Activated CD4-positive, alpha-beta memory T cell treated with anti-CD3 and anti-CD28 coated beads for 36 hours (primary cell): ENCODE measurements at regions not wholly inside any gene's neighbourhood (a gene's known extent, or its start where the extent isn't known, plus 50 kb on each side); places are given as distances from the start of the nearest gene placed in this dataset.
"Not testable (repeated sequence)": the region's sequence is repeated elsewhere in the genome, so short reads cannot be mapped to it uniquely, and the experiment has no call there.

Source experiments
- CTCF ChIA-PET: fragments of 350-600 bp; sonication (Branson Sonifier 250); formaldehyde crosslinking; loops from one replicate; lab custom pipeline; 2021; ENCODE audit warnings: antibody characterized with exemption, inconsistent platforms; lab: Charles Lee
- POLR2A ChIA-PET: fragments of 350-600 bp; sonication (Branson Sonifier 250); formaldehyde crosslinking; loops from one replicate; lab custom pipeline; 2021; ENCODE audit warnings: antibody characterized with exemption; lab: Charles Lee
- DNase-seq: peaks from one replicate; pipeline ENCODE4 v3.0.0-alpha.2; 2020
- H3K27ac Mint-ChIP-seq: one replicate; pipeline ENCODE4 v1.8.0; 2021; ENCODE audit warnings: mixed read lengths
- H3K27me3 Mint-ChIP-seq: one replicate; pipeline ENCODE4 v1.8.0; 2021; ENCODE audit warnings: mixed read lengths
- H3K36me3 Mint-ChIP-seq: one replicate; pipeline ENCODE4 v1.8.0; 2021; ENCODE audit warnings: mixed read lengths
- H3K4me1 Mint-ChIP-seq: one replicate; pipeline ENCODE4 v1.8.0; 2021; ENCODE audit warnings: low read depth, mixed read lengths
- H3K4me3 Mint-ChIP-seq: one replicate; pipeline ENCODE4 v1.8.0; 2021; ENCODE audit warnings: mild to moderate bottlenecking, mixed read lengths
- H3K9me3 Mint-ChIP-seq: one replicate; pipeline ENCODE4 v1.8.0; 2021; ENCODE audit warnings: mixed read lengths
- intact Hi-C: fragments of 100-400 bp; cut with micrococcal nuclease; formaldehyde crosslinking; loops from one replicate; pipeline ENCODE4 v1.15.1; 2023

DNA sequence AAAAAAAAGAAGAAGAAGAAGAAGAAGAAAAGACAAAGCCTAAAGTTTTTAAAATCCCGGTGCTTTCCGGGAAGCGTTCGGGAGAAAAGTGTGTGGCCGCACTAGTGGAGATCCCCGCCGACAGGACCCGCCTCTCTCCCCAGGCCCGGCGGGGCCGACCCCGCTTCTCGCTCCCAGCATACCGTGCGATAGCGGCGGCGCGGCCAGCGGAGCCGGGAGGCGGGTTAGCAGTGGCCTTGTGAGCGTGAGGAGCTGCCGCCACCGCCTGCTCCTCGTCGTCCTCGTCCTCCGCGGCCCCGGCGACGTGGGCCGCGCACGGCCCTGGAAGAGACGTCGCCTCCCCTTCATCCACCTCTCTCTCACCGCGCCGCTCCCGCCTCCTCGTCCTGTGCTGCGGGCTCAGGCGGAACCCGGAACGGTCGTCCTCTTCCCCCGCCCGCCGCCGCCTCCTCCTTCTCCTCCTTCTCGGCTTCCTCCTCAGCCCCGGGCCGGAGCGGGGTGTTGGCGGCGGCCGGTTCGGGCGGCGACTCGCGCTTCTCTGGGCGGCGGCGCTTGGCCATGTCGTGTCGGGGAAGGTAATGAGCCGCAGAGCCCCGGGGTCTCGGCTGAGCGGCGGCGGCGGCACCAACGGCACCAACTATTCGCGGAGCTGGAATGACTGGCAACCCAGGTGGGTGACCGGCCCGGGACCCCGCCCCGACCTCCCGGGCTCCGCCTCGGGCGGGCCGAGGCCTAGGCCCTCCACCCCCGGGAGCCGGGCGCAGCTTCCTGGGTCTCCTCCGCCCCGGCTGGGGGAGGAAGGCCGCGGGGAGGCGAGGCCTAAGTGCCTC, 62.6 kb upstream of the CDR2 start:
- Mint-ChIP-seq H3K4me3 (peak overlapping the region; percentile 88), H3K27ac (peak overlapping the region; percentile 93)
- H3K36me3 Mint-ChIP-seq, H3K9me3 Mint-ChIP-seq, intact Hi-C loops, H3K27me3 Mint-ChIP-seq, H3K4me1 Mint-ChIP-seq, CTCF ChIA-PET: not testable (repeated sequence)
- DNase-seq = peak; percentile 84
- POLR2A ChIA-PET = interaction anchor here (0.9 kb wide), 1 partner anchor 138 kb away, joined by 4 read pairs; no protein-coding TSS in a partner anchor

DNA sequence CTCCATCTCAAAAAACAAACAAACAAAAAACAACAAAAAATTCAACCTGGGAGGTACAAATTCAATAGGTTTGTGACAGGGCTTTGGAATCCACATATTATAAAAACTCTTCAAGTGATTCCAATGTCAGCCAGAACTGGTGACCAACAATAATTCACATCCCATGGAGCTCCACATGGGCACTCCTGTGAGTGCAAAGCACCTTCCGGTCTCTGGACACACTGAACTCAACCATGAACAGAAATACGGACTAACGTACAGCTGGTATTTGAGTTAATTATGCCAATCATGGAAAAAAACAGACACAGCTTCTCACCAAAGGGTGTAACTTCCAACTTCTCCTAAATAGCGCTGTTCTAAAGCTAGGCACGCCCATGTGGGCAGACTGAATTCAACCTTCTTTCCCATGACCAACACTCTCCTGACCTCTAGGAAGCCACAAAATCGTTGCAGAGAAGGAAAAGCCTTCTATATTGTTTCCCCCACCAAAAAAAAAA, 62.0 kb upstream of the CDR2 start:
- CTCF ChIA-PET, H3K9me3 Mint-ChIP-seq, intact Hi-C loops: not testable (repeated sequence)

DNA sequence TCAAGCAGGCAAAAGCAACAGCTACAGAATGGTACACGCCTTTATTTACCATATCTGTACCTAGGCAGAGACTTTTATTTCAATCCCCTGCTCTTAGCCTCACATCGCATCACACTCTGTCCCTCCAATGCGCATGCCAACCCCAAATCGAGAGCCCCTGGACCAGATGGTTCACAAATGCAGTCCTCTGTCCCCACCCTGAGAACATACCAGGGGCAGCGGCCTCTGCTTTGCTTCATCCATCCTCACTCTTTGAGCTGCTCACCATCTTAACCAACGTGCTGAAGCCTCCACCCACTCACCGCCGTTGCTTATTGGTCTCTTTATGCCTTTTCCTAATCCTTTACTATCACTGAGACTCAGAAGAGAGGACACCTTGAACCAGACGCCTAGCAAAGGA, 56.9 kb upstream of the CDR2 start:
- H3K4me3 Mint-ChIP-seq, CTCF ChIA-PET, intact Hi-C loops, DNase-seq, POLR2A ChIA-PET, H3K9me3 Mint-ChIP-seq, H3K4me1 Mint-ChIP-seq, H3K27ac Mint-ChIP-seq, H3K27me3 Mint-ChIP-seq: not testable (repeated sequence)
- H3K36me3 Mint-ChIP-seq = peaks cover 10% of the 10 kb centered on the region

More for the DNA sequence above, 62.0 kb upstream of the CDR2 start:
- H3K36me3 Mint-ChIP-seq, H3K27me3 Mint-ChIP-seq, POLR2A ChIA-PET, DNase-seq, H3K4me1 Mint-ChIP-seq: not testable (repeated sequence)
- Mint-ChIP-seq H3K4me3 (peak overlapping the region; percentile 88), H3K27ac (peak overlapping the region; percentile 93)

DNA sequence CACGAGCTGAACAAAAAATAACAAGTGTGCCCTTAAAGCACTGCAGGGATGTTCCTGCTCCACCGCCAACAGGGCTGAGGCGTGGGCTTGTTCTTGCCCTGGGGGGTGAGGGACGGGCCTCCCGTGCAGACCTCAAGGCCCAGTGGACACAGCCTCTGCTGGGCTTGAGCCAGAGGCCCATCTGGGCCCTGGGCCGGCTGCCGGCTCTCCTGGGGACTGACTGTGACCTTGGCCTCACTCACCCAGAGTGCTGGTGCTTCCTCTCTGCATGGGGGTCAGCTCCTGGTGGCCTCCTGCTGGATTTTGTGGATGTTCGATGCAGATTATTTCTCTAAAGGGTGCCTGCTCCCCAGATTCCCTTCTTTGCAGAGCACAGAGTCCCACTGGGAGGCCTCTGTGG, 54.2 kb upstream of the CDR2 start:
- CTCF ChIA-PET = no interaction called here

DNA sequence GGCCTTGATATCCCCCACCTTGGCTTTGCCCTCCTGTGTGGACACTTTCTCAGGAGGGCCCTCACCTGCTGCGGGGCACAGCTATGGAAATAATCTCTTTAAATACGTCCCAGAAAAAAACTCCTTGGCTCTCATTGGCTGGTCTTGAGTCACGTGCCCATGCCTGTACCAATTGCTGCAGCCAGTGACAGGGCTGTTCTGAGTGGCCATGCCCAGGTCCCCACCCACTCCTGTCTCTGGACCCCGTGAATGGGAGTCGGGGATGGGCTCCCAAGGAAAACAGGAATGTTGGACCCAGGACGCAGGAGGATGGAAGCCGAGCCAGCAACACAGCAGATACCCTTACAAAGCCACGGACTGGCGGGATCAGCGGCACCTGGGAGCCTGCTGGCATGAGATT, 53.1 kb upstream of the CDR2 start:
- intact Hi-C loops = no loop called here
- Mint-ChIP-seq H3K4me1 (peaks cover 3% of the 10 kb centered on the region), H3K9me3 (no peaks in the 10 kb centered on the region), H3K36me3 (peaks cover 30% of the 10 kb centered on the region), H3K27ac (no peak overlapping the region), H3K27me3 (no peaks in the 10 kb centered on the region), H3K4me3 (no peak overlapping the region)
- no peak for DNase-seq
- CTCF ChIA-PET = no interaction called here
- POLR2A ChIA-PET = no interaction called here

More for the DNA sequence above, 54.2 kb upstream of the CDR2 start:
- no peak for DNase-seq
- Mint-ChIP-seq H3K4me3 (no peak overlapping the region), H3K36me3 (peaks cover 24% of the 10 kb centered on the region), H3K27me3 (no peaks in the 10 kb centered on the region), H3K4me1 (peaks cover 3% of the 10 kb centered on the region), H3K27ac (no peak overlapping the region), H3K9me3 (no peaks in the 10 kb centered on the region)
- POLR2A ChIA-PET = no interaction called here
- intact Hi-C loops = no loop called here

DNA sequence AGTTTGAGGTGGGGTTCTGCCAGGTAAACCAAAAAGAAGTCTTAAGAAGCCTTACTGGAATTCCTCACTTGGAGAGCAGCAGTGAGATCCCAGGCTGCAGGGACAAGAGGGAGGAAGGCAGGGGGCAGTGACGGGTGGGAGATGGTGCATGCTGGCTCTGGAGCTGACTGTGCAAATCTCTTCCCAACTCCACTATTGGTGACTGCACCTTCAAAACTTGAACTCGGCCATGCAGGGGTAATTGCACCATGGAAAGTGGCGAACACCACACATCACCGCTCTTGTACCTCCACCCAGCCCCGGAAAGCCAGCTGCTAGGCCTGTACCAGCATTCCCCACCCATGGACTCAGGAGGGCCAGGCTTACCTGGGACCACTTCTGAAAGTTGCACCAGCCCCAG, 51.4 kb upstream of the CDR2 start:
- ChIA-PET CTCF (no interaction called here), POLR2A (no interaction called here)
- no peak overlapping the region for H3K27ac Mint-ChIP-seq
- H3K4me1 Mint-ChIP-seq = peaks cover 3% of the 10 kb centered on the region
- no peaks in the 10 kb centered on the region for H3K9me3 Mint-ChIP-seq
- intact Hi-C loops = no loop called here
- no peak overlapping the region for H3K4me3 Mint-ChIP-seq
- H3K36me3 Mint-ChIP-seq = peaks cover 36% of the 10 kb centered on the region
- H3K27me3 Mint-ChIP-seq = no peaks in the 10 kb centered on the region
- DNase-seq = no peak

DNA sequence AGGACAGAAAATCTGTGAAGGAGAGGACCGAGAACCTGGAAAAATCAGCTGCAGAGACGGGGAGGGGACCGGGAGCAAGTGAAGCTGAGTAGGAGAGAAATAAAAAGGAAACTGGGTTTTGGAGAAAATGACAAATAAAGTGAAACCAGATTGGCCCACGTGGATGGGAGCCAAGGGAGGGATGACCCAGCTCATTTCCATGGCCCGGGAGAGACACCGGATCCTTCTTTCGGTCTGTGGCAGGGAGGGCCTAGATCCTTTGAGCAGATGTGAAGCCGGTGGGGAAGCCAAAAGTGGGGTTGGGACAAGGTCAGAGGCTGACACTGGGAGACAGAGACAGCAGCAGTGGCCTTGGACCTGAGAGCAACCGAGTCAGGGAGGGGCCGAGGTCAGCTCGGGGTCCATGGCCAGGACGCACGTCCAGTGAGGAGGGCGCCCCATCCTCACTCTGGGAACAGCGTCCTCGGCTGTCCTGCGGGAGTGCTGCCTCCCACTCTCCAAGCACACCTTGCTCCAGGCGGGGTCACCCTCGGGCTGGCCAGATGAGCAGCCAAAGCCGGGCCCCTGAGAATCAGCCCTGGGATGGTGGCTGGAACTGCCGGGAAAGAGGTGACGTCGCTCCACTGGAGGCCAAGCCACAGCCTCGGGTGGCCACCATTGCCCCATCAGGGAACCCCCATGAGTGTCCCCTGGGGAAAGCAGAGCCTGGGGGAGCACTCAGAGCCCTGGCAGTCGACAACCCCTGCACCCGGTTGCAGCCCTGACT, 50.8 kb upstream of the CDR2 start:
- CTCF ChIA-PET = no interaction called here
- DNase-seq = no peak
- H3K27me3 Mint-ChIP-seq = no peaks in the 10 kb centered on the region
- intact Hi-C loops = no loop called here
- peaks cover 3% of the 10 kb centered on the region for H3K4me1 Mint-ChIP-seq
- POLR2A ChIA-PET = no interaction called here
- H3K27ac Mint-ChIP-seq = peak overlapping the region; percentile 40
- no peak overlapping the region for H3K4me3 Mint-ChIP-seq
- H3K9me3 Mint-ChIP-seq = no peaks in the 10 kb centered on the region
- peaks cover 37% of the 10 kb centered on the region for H3K36me3 Mint-ChIP-seq

DNA sequence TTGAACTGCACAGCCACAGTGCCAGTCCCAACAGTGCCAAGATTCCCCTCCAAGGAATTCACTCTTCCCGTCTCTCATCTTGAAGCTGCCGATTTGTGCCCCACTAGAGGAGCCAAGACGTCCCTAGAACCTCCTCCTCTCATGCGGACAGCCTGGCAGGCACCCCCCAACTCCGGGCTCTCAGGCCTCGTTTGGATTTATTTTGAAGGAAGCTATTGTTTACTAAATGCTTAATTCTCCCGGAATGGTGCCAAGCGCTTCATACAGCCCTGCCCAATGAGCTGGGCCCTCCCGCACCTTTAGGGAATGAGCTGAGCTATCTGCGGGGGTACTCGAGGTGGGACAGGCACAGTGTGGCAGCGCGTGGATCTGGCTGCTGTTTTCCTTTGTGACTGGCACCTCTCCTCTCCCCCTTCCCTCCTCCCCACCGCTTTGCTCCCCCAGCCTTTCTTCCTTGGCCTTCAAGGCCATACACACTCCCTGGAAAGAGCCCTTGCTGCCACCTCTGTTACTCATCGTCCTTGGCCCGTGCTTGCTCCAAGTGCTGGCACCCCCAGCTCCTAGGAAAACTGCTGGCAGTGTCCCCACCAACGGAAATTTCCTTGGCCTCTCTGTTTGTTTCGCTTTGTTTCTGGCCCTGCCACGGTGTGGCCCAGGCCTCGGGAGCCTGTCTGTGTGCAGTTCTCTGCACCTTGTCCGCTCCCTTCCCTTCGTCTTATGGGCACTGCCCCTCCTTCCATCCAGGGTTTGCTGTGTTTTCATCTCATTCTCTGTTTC, 49.9 kb upstream of the CDR2 start:
- Mint-ChIP-seq H3K27ac (peak overlapping the region; percentile 40), H3K27me3 (no peaks in the 10 kb centered on the region)
- CTCF ChIA-PET = no interaction called here

More for the DNA sequence above, 49.9 kb upstream of the CDR2 start:
- peaks cover 3% of the 10 kb centered on the region for H3K4me1 Mint-ChIP-seq
- POLR2A ChIA-PET = no interaction called here
- no peak overlapping the region for H3K4me3 Mint-ChIP-seq
- intact Hi-C loops = no loop called here
- DNase-seq = no peak
- H3K9me3 Mint-ChIP-seq = no peaks in the 10 kb centered on the region
- peaks cover 39% of the 10 kb centered on the region for H3K36me3 Mint-ChIP-seq
